ENCODE measurements at regions not wholly inside any gene's neighbourhood (a gene's known extent, or its start where the extent isn't known, plus 50 kb on each side); places are given as distances from the start of the nearest gene placed in this dataset.

DNA sequence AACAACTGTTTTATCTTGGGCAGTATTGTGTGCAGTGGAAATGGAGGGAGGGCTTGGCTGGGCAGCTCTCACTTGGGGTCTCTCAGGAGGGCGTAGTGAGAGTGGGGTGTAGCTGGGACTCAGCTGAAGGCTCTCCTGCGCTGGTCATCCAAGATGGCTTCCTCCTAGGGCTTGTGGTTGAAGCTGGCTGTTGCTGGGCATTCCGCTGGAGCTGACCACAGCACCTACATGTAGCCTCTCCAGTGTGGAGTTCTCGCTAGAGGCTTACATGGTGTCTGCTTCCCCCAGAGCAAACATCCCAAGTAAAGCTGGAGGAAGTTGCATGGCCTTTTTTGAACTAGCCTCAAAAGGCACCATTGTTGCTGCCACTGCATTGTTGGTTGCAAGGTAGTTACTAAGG is 344.1 kb upstream of the MARCKS start:
- ATAC-seq (ENCODE audit: low FRiP score) (no peak), DNase-seq (ENCODE audit: low spot score) (no peak)
- TF ChIP-seq, protein P1, sequence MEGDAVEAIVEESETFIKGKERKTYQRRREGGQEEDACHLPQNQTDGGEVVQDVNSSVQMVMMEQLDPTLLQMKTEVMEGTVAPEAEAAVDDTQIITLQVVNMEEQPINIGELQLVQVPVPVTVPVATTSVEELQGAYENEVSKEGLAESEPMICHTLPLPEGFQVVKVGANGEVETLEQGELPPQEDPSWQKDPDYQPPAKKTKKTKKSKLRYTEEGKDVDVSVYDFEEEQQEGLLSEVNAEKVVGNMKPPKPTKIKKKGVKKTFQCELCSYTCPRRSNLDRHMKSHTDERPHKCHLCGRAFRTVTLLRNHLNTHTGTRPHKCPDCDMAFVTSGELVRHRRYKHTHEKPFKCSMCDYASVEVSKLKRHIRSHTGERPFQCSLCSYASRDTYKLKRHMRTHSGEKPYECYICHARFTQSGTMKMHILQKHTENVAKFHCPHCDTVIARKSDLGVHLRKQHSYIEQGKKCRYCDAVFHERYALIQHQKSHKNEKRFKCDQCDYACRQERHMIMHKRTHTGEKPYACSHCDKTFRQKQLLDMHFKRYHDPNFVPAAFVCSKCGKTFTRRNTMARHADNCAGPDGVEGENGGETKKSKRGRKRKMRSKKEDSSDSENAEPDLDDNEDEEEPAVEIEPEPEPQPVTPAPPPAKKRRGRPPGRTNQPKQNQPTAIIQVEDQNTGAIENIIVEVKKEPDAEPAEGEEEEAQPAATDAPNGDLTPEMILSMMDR (IDR thresholded peaks at IDR 0.05) = no peak

DNA sequence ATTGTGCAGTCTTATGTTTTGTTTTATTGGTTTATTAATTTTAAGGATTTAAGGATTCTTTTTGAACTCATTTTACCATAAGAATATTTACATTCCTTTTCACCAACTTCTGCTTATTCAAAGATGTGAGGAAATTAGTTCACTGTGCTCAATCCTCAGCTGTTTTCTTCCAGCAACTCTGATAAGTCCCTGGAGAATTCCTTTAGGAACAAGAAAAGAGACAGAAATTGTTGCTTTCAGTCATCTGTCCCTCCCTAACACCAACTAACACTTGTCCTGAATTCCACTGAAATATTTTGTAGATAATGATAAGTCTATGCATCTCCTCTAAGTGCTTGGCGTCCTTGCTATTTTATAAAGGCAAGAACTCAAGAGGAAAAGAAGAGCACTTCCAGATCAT is 334.8 kb upstream of the MARCKS start:
- TF ChIP-seq, protein P1 (IDR thresholded peaks at IDR 0.05) = no peak
- ATAC-seq (ENCODE audit: low FRiP score) = no peak

DNA sequence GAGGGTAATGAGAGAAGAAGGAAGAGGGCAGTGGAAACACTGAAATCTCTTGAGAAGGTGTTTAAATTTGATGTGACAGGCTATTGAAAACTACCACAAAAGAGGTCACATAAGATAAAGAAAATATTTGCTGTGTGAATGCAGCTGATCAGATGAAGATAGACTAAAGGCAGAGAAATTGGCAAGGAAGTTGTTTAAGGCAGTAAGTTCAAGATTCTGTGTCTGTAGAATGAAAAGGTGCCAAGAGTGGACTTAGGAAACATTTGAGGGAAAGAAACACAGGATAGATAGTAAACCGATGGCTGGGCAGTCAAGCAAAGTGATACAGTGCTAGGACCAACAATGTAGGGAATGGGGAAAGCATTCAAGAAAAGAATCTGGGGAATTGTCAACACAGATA is 332.3 kb upstream of the MARCKS start:
- ATAC-seq (ENCODE audit: low FRiP score) (no peak), DNase-seq (ENCODE audit: low spot score) (no peak)
- TF ChIP-seq, protein P1 (IDR thresholded peaks at IDR 0.05) = no peak

More for the DNA sequence above, 334.8 kb upstream of the MARCKS start:
- DNase-seq (ENCODE audit: low spot score) = no peak

DNA sequence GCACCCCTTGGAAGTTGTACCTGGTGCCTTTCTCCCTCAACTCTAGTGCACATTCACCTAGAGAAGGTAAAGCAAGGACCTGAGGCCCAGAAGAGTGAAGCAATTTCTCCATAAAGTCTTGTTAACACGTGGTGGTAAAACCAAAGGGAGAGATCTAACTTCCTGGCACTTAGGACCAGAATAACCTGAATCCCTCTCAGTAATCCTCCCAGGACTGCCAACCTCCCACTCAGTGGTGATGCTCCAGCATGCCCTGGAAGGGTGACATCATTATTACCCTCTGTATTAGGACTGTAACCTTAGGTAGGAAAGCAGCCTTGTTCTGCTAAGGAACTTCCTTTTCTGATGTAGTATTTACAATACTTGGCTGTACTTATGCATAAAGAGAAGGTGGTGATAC is 330.6 kb upstream of the MARCKS start:
- no peak for ATAC-seq (ENCODE audit: low FRiP score)
- TF ChIP-seq, protein P1 (IDR thresholded peaks at IDR 0.05) = no peak
- no peak for DNase-seq (ENCODE audit: low spot score)

DNA sequence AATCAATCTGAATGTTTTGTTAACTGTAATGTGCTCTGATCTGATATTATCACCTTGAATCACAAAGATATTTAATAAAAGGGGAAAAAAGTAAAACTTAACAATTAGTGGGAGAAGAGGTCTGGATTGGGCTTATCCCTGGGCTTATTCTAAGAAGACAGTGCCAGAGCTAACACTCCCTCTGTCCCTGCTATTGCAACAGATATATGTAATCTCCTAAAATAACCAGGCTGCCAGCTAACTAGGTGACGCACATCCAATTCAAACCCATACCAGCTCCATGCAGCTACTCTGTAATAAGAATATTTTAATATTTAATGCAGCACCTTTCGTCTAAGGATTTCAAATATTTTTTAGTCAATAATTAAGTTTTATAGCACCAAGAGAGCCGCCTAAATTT is 330.1 kb upstream of the MARCKS start:
- ATAC-seq (ENCODE audit: low FRiP score) = no peak
- TF ChIP-seq, protein P1 (IDR thresholded peaks at IDR 0.05) = no peak

DNA sequence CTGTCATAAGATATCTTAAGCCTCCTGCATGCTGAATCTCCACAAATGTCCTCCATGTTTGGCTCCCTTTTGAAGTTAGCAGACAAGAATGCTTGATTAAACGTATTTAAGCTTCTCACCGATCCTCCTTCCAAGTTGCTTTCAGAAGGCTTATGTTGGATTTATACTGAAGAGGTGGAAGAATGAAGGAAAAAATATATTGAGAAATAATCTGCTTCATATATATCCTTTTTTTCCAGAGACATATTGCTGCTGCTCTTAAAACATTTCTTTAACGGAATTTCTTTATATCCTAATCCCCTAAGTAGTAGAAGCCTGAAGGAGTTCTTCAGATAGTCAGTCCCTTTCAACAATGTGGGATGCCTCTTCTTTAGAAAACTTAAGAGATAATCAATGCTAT is 329.0 kb upstream of the MARCKS start:
- DNase-seq (ENCODE audit: low spot score) = no peak
- TF ChIP-seq, protein P1 (IDR thresholded peaks at IDR 0.05) = no peak
- ATAC-seq (ENCODE audit: low FRiP score) = no peak

More for the DNA sequence above, 330.1 kb upstream of the MARCKS start:
- no peak for DNase-seq (ENCODE audit: low spot score)

DNA sequence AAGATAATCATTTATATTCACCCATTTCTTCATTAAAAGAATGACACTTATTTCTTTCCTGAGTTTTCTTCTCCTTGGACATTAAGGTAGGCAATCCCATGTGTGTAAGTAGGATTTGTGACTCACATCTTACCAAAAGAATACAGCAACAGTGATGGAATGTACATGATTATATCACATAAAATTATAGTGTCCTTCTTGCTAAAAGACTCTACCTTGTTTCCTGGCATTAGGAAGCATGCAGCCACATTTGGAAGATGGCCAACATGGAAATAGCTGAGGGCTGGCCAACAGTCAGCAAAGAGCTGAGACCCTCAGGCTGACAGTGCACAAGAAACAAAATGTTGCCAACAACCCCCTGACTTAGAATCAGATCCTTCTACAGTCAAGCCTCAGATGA is 327.9 kb upstream of the MARCKS start:
- TF ChIP-seq, protein P1 (IDR thresholded peaks at IDR 0.05) = no peak
- ATAC-seq (ENCODE audit: low FRiP score) = no peak
- DNase-seq (ENCODE audit: low spot score) = no peak
